Neural progenitor cell (in vitro differentiated cells): ENCODE measurements at regions not wholly inside any gene's neighbourhood (a gene's known extent, or its start where the extent isn't known, plus 50 kb on each side); places are given as distances from the start of the nearest gene placed in this dataset.

Source experiments
- CTCF ChIP-seq: fragments of 200-600 bp; sonication (generic); IDR thresholded peaks from 2 replicates; pipeline ENCODE4 v1.5.1; 2017; ENCODE audit warnings: antibody characterized with exemption, mild to moderate bottlenecking
- EZH2 ChIP-seq: fragments of 200-600 bp; sonication (generic); IDR thresholded peaks from 2 replicates; pipeline ENCODE4 v1.6.1; 2017; ENCODE audit warnings: antibody characterized with exemption, mild to moderate bottlenecking, moderate library complexity

GRCh38 chr5:4373051-4373820 is 766.9 kb upstream of the ADAMTS16 start:
- no peak for TF ChIP-seq EZH2
- no peak for TF ChIP-seq CTCF
